Sigmoid colon (tissue), 6 donors: ENCODE measurements at regions not wholly inside any gene's neighbourhood (a gene's known extent, or its start where the extent isn't known, plus 50 kb on each side); places are given as distances from the start of the nearest gene placed in this dataset.

ENCODE experiments used
- DNase-seq: peaks from one replicate; pipeline ENCODE4 v3.0.0-alpha.2; 2019
- H3K27ac ChIP-seq, 4 donors: fragments of 200-600 bp; sonication (generic); one replicate each; pipeline ENCODE4 v1.5.1; 2016 to 2019; ENCODE audit warnings: mild to moderate bottlenecking in 1 of 4
- H3K27me3 ChIP-seq, 3 donors: fragments of 200-600 bp; sonication (generic); one replicate each; pipeline ENCODE4 v1.5.1; 2019; ENCODE audit warnings: mild to moderate bottlenecking in 1 of 3
- H3K36me3 ChIP-seq, 4 donors: fragments of 200-600 bp; sonication (generic); one replicate each; pipeline ENCODE4 v1.5.1; 2016 to 2019
- H3K4me1 ChIP-seq, 4 donors: fragments of 200-600 bp; sonication (generic); one replicate each; pipeline ENCODE4 v1.5.1; 2017 to 2019
- H3K4me3 ChIP-seq, 4 donors: fragments of 200-600 bp; sonication (generic); one replicate each; pipeline ENCODE4 v1.5.1; 2017 to 2019; ENCODE audit warnings: mild to moderate bottlenecking in 2 of 4, moderate library complexity in 1 of 4
- H3K9me3 ChIP-seq, 4 donors: fragments of 200-600 bp in 3 of 4; sonication (generic) in 3 of 4; one replicate each; pipeline versions ENCODE4 v1.5.1 to v1.6.1; 2013 to 2019
- EP300 ChIP-seq, 4 donors: sonication (generic); formaldehyde crosslinking; IDR thresholded peaks; one replicate each; pipeline ENCODE4 v1.6.1; 2017; ENCODE audit warnings: antibody characterized with exemption in 4 of 4
- POLR2A ChIP-seq, 2 donors: fragments of 450-650 bp; IDR thresholded peaks; one replicate each; pipeline ENCODE4 v1.6.1; 2016; ENCODE audit warnings: antibody characterized with exemption in 2 of 2, mild to moderate bottlenecking in 2 of 2, moderate library complexity in 2 of 2
- POLR2AphosphoS5 ChIP-seq, 4 donors: sonication (generic); formaldehyde crosslinking; IDR thresholded peaks; one replicate each; pipeline ENCODE4 v1.6.1; 2017; ENCODE audit warnings: antibody characterized with exemption in 4 of 4
- WGBS, 2 donors: extraction: QIAGEN DNeasy Blood & Tissue Kit; methylation state at CpG; one replicate each; pipeline ENCODE4 v1.1.7; 2013; 5-methylcytosine and 5-hydroxymethylcytosine counted together
- intact Hi-C: fragments of 100-400 bp; cut with DNase I; formaldehyde crosslinking; loops from one replicate; pipeline ENCODE4 v1.15.1; 2023
- TF ChIP-seq, protein P1 (sequence below), 4 experiments: fragments of 450-650 bp in 3 of 4; fragments of 200-600 bp in 1 of 4; IDR thresholded peaks; one replicate each; pipeline ENCODE4 v1.5.1; 2016 to 2019; ENCODE audit warnings: antibody characterized with exemption in 4 of 4, mild to moderate bottlenecking in 3 of 4, moderate library complexity in 2 of 4
- donor health status: healthy with polysubstance abuse.
- donor health status: healthy.

DNA sequence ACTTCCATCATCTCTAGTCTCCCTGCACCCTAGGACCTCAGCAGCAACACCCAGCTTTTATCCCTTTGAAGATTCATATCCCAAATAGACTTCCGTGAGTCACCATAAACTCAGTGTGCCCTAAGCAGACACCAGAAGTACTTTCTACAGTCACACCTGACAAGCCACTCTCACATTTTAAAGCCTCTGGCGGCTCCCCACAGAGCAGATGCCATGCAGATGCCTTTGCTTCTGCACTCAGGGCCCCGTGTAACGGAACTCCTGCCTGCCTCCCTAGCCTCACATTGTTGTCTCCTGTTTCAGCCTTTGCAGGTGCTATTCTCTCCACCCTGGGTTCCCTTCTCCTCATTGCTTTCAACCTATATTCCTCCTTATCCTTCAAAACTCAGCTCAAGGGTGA lies 155.5 kb upstream of the SLC24A5 start:
- DNase-seq = no peak
- intact Hi-C loops = no loop called here
- no peaks in the 10 kb centered on the region for H3K9me3 ChIP-seq
- no peak for TF ChIP-seq EP300 (IDR thresholded peaks at IDR 0.05)
- no peak for TF ChIP-seq POLR2A (IDR thresholded peaks at IDR 0.05)
- TF ChIP-seq POLR2AphosphoS5 (IDR thresholded peaks at IDR 0.05) = no peak
- TF ChIP-seq, protein P1, sequence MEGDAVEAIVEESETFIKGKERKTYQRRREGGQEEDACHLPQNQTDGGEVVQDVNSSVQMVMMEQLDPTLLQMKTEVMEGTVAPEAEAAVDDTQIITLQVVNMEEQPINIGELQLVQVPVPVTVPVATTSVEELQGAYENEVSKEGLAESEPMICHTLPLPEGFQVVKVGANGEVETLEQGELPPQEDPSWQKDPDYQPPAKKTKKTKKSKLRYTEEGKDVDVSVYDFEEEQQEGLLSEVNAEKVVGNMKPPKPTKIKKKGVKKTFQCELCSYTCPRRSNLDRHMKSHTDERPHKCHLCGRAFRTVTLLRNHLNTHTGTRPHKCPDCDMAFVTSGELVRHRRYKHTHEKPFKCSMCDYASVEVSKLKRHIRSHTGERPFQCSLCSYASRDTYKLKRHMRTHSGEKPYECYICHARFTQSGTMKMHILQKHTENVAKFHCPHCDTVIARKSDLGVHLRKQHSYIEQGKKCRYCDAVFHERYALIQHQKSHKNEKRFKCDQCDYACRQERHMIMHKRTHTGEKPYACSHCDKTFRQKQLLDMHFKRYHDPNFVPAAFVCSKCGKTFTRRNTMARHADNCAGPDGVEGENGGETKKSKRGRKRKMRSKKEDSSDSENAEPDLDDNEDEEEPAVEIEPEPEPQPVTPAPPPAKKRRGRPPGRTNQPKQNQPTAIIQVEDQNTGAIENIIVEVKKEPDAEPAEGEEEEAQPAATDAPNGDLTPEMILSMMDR (IDR thresholded peaks at IDR 0.05) = no peak
- H3K4me1 ChIP-seq = no peaks in the 10 kb centered on the region
- no peak overlapping the region for H3K27ac ChIP-seq
- no peak overlapping the region for H3K4me3 ChIP-seq
- H3K36me3 ChIP-seq = no peaks in the 10 kb centered on the region
- 89 to 92% methylated on average over 4 of the region's 4 CpGs for WGBS, 2 donors
- H3K27me3 ChIP-seq = no peaks in the 10 kb centered on the region

DNA sequence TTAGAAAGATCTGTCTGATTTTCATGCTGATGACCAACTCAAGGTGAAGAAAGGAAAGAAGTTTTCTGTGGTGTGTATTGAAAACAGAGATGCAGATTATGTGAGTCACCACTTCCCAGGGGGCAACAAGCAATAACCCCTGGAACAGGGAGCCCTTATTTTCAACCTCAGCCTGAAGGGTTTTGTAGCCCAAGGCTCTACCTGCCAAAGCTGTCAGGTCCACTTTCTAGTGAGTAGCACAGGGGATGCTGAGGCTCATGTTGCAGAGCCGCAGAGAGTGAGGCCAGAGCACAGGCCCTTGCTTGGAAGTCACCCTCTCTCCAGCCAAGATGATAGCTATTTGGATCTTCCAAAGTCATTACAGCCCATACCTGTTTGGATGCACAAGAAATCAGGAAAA lies 152.2 kb upstream of the SLC24A5 start:
- Histone ChIP-seq H3K4me3 (no peak overlapping the region), H3K9me3 (no peaks in the 10 kb centered on the region), H3K27ac (no peak overlapping the region), H3K27me3 (no peaks in the 10 kb centered on the region), H3K36me3 (no peaks in the 10 kb centered on the region), H3K4me1 (no peaks in the 10 kb centered on the region)
- no peak for DNase-seq
- 95 to 98% methylated on average over 1 of the region's 1 CpG for WGBS, 2 donors
- intact Hi-C loops = no loop called here
- TF ChIP-seq EP300 (IDR thresholded peaks at IDR 0.05) (no peak), POLR2A (IDR thresholded peaks at IDR 0.05) (no peak), POLR2AphosphoS5 (IDR thresholded peaks at IDR 0.05) (no peak)
- TF ChIP-seq, protein P1 (IDR thresholded peaks at IDR 0.05) = no peak

DNA sequence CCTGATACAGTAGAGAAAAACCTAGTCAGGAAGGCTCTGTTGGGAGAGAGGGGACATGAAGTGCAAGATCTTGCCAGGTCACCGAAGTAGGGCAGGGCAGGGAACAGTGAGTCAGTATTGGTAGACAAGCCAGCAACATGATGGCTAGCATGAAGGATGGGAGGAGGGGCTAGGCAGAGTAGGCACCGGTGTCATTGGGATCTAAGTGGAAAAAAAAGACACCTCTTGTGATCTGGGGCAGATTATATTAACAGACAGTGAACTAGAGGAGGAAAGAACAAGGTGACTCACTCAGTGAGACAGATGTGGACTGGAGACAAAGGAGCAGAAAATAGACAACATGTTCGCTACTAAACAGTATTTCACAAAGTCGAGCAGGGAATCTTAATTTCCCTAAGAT lies 149.2 kb upstream of the SLC24A5 start:
- TF ChIP-seq EP300 (IDR thresholded peaks at IDR 0.05) (no peak), POLR2A (IDR thresholded peaks at IDR 0.05) (no peak), POLR2AphosphoS5 (IDR thresholded peaks at IDR 0.05) (no peak)
- TF ChIP-seq, protein P1 (IDR thresholded peaks at IDR 0.05) = no peak
- WGBS, 2 donors = 90 to 93% methylated on average over 4 of the region's 4 CpGs
- no peaks in the 10 kb centered on the region for H3K4me1 ChIP-seq
- intact Hi-C loops = no loop called here
- H3K27me3 ChIP-seq = no peaks in the 10 kb centered on the region
- no peak for DNase-seq
- H3K4me3 ChIP-seq = no peak overlapping the region
- H3K9me3 ChIP-seq = no peaks in the 10 kb centered on the region
- no peak overlapping the region for H3K27ac ChIP-seq
- H3K36me3 ChIP-seq = no peaks in the 10 kb centered on the region

DNA sequence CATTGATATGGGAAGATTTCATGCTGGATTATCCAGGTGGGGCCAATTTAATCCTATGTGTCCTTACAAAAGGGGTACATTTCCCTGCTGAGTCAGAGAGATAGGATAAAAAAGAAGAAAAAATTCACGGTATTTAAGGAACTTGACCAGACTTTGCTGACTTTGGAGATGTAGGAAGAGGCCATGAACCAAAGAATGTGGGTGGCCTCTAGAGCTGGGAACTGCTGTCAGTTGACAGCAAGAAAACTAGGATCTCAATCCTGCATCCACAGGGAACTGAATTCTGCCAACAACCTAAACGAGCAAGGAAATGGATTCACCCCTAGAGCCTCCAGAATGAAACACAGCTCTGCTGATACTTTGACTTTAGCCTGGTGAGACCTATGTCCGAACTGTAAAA lies 148.1 kb upstream of the SLC24A5 start:
- Histone ChIP-seq H3K27me3 (no peaks in the 10 kb centered on the region), H3K36me3 (no peaks in the 10 kb centered on the region), H3K4me1 (no peaks in the 10 kb centered on the region), H3K27ac (no peak overlapping the region), H3K9me3 (no peaks in the 10 kb centered on the region), H3K4me3 (no peak overlapping the region)
- intact Hi-C loops = no loop called here
- 84 to 86% methylated on average over 3 of the region's 3 CpGs for WGBS, 2 donors
- DNase-seq = no peak
- TF ChIP-seq EP300 (IDR thresholded peaks at IDR 0.05) (no peak), POLR2AphosphoS5 (IDR thresholded peaks at IDR 0.05) (no peak), POLR2A (IDR thresholded peaks at IDR 0.05) (no peak)
- TF ChIP-seq, protein P1 (IDR thresholded peaks at IDR 0.05) = no peak

DNA sequence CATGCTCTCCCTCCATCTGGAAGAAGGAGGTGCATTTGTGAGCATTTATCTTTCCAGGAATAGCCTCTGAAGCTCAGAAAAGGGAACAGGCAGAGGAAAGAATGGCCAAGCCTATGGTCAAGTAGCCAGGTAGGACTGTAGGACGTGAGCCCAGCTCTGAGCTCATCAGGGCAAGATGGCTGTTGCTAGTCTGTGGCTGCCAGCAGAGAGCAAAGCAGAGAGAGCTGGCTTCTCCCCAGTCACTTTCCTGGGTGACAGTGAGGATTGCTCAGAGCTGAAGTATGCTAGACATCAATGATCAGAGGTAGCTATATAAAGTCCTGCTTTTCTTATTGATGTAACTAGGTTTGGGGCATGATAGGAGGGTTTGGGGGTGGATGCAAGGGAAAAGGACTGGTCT lies 146.1 kb upstream of the SLC24A5 start:
- no peaks in the 10 kb centered on the region for H3K9me3 ChIP-seq
- TF ChIP-seq POLR2AphosphoS5 (IDR thresholded peaks at IDR 0.05) (no peak), EP300 (IDR thresholded peaks at IDR 0.05) (no peak), POLR2A (IDR thresholded peaks at IDR 0.05) (no peak)
- TF ChIP-seq, protein P1 (IDR thresholded peaks at IDR 0.05) = no peak
- WGBS, 2 donors = 58 to 69% methylated on average over 1 of the region's 1 CpG
- no peak for DNase-seq
- H3K36me3 ChIP-seq = no peaks in the 10 kb centered on the region
- H3K4me3 ChIP-seq = no peak overlapping the region
- H3K27ac ChIP-seq = no peak overlapping the region
- intact Hi-C loops = no loop called here
- H3K4me1 ChIP-seq = no peaks in the 10 kb centered on the region
- no peaks in the 10 kb centered on the region for H3K27me3 ChIP-seq
